Hepatocyte (in vitro differentiated cells): ENCODE measurements at regions not wholly inside any gene's neighbourhood (a gene's known extent, or its start where the extent isn't known, plus 50 kb on each side); places are given as distances from the start of the nearest gene placed in this dataset.

Experiments used
- EZH2 ChIP-seq: fragments of 200-600 bp; sonication (generic); IDR thresholded peaks from 2 replicates; pipeline ENCODE4 v1.6.1; 2016; ENCODE audit warnings: antibody characterized with exemption, mild to moderate bottlenecking, borderline replicate concordance
- EZH2phosphoT487 ChIP-seq: fragments of 200-600 bp; sonication (generic); IDR thresholded peaks from one replicate; pipeline ENCODE4 v1.6.1; 2018; ENCODE audit warnings: antibody characterized with exemption, mild to moderate bottlenecking, low read depth, moderate library complexity; ENCODE audit not compliant: unreplicated experiment, severe bottlenecking
- TF ChIP-seq, protein P1 (sequence below): fragments of 200-600 bp; sonication (generic); IDR thresholded peaks from 2 replicates; pipeline ENCODE4 v1.5.1; 2016; ENCODE audit warnings: antibody characterized with exemption, mild to moderate bottlenecking; ENCODE audit not compliant: poor library complexity

DNA sequence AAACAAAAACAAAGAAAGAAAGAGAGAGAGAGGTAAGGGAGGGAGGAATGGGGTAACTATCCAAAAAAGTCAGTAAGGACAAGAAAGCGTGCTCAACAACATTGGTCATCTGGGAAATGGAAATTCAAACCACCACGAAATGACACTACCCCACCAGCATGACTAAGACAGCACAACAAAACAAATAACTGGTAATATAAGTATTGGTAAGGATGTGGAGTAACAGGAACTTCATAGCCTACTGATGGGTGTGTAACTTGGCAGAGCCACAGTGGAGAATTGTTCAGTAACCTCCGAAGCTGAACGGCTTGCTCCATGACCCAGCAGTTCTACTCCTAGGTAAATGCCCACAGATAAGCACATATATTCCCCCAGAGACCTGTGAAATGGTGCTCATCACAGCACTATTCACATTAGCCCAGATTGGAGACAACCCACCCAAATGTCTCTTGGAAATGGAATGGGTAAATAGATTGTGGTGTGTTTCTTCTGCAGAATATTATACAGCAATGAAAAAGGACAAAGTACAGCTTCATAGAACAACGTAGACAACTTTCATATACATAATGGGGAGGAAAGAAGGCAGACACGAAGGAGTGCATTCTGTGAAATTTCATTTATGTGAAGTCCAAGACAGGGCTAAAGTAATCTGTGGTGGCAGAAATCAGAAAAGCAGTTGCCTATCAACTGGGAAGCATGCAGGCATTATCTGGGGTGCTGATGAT, 95.5 kb upstream of the ATP6AP2 start:
- TF ChIP-seq EZH2: no peak
- TF ChIP-seq, protein P1, sequence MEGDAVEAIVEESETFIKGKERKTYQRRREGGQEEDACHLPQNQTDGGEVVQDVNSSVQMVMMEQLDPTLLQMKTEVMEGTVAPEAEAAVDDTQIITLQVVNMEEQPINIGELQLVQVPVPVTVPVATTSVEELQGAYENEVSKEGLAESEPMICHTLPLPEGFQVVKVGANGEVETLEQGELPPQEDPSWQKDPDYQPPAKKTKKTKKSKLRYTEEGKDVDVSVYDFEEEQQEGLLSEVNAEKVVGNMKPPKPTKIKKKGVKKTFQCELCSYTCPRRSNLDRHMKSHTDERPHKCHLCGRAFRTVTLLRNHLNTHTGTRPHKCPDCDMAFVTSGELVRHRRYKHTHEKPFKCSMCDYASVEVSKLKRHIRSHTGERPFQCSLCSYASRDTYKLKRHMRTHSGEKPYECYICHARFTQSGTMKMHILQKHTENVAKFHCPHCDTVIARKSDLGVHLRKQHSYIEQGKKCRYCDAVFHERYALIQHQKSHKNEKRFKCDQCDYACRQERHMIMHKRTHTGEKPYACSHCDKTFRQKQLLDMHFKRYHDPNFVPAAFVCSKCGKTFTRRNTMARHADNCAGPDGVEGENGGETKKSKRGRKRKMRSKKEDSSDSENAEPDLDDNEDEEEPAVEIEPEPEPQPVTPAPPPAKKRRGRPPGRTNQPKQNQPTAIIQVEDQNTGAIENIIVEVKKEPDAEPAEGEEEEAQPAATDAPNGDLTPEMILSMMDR: no peak
- TF ChIP-seq EZH2phosphoT487: no peak
